Body of pancreas (tissue), 4 donors: ENCODE measurements at regions not wholly inside any gene's neighbourhood (a gene's known extent, or its start where the extent isn't known, plus 50 kb on each side); places are given as distances from the start of the nearest gene placed in this dataset.

ENCODE experiments used
- ATAC-seq: fragments of 150-250 bp; one replicate; pipeline ENCODE4 v1.9.1; 2016
- DNase-seq, 4 donors: peaks; one replicate each; pipeline ENCODE4 v3.0.0-alpha.2; 2019
- H3K27ac ChIP-seq, 4 donors: fragments of 200-600 bp; sonication (generic); 1 replicate in 3 of 4; 2 replicates in 1 of 4; pipeline versions ENCODE4 v1.5.1 to v1.6.1; 2016 to 2019; ENCODE audit warnings: mild to moderate bottlenecking in 1 of 4, mixed read lengths in 1 of 4, moderate library complexity in 1 of 4
- H3K27me3 ChIP-seq, 2 donors: fragments of 200-600 bp; sonication (generic); one replicate each; pipeline ENCODE4 v1.6.0; 2016; ENCODE audit warnings: mild to moderate bottlenecking in 1 of 2
- H3K36me3 ChIP-seq, 2 donors: fragments of 200-600 bp; sonication (generic); replicated peaks in 1 of 2; 2 replicates each; pipeline ENCODE4 v1.5.1; 2016; ENCODE audit warnings: low read depth in 2 of 2; ENCODE audit not compliant: insufficient read depth in 1 of 2
- H3K4me1 ChIP-seq: fragments of 200-600 bp; sonication (generic); one replicate; pipeline ENCODE4 v1.6.0; 2016
- H3K4me3 ChIP-seq, 2 donors: fragments of 200-600 bp; sonication (generic); 1 replicate in 1 of 2; 2 replicates in 1 of 2; pipeline ENCODE4 v1.5.1; 2016 to 2019
- H3K9me3 ChIP-seq, 3 donors: fragments of 200-600 bp; sonication (generic); 1 replicate in 2 of 3; 2 replicates in 1 of 3; pipeline ENCODE4 v1.5.1; 2016
- POLR2A ChIP-seq, 3 donors: fragments of 450-650 bp; IDR thresholded peaks; one replicate each; pipeline ENCODE4 v1.6.1; 2016; ENCODE audit warnings: antibody characterized with exemption in 3 of 3, mild to moderate bottlenecking in 2 of 3
- WGBS, 2 donors: methylation state at CpG; one replicate each; pipeline ENCODE4 v1.1.5; 2017; 5-methylcytosine and 5-hydroxymethylcytosine counted together
- intact Hi-C: fragments of 100-400 bp; cut with DNase I; formaldehyde crosslinking; loops from one replicate; pipeline ENCODE4 v1.15.1; 2023
- TF ChIP-seq, protein P1 (sequence below), 7 experiments: fragments of 450-650 bp in 4 of 7; fragments of 200-600 bp in 3 of 7; sonication (generic) in 3 of 7; IDR thresholded peaks; one replicate each; pipeline ENCODE4 v1.5.1; 2016 to 2019; ENCODE audit warnings: antibody characterized with exemption in 7 of 7

DNA sequence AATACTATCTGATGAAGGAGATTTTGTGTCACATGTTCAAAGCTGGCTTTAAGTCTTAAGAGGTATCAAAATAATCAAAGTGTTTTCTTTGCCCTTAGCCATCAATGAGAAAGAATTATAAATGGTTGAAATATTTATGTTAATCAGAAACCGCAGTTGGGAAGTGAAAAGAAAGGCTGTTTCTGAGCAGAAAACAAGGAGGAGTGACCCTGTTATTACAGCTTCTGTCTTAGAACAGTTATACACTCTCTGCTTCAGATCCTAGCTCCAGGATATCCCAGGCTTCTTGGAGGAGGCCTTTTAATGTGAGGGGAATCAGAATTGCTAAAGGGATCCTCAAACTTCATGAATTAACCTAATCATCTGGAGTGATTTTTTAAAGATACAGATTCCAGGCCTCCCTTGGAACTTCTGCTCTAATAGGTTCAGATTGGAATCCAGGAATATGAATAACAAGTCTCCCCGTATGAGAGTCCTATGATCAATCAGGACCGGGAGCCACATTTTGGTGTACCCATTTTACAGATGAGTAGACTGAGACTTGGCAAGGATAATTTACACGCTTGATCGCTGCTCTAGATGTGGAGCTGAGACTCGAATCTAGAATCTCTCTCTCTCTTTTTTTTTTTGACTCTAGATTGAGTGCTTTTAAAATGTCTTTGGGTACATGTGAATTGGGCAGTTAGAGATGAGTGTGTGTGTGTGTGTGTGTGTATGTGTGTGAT, 50.8 kb upstream of the JAG1 start:
- Histone ChIP-seq H3K27ac (no peak overlapping the region), H3K4me3 (no peak overlapping the region), H3K36me3 (no peaks in the 10 kb centered on the region), H3K27me3 (no peaks in the 10 kb centered on the region), H3K9me3 (no peaks in the 10 kb centered on the region), H3K4me1 (no peaks in the 10 kb centered on the region)
- no peak for DNase-seq
- no peak for ATAC-seq
- 85 to 94% methylated on average over 6 of the region's 6 CpGs for WGBS, 2 donors
- intact Hi-C loops = no loop called here
- TF ChIP-seq POLR2A (IDR thresholded peaks at IDR 0.05) = no peak

- no peaks in the 10 kb centered on the region for H3K9me3 ChIP-seq
- no peaks in the 10 kb centered on the region for H3K27me3 ChIP-seq
- H3K4me3 ChIP-seq = no peak overlapping the region
- ATAC-seq (no peak), DNase-seq (no peak)
- no peaks in the 10 kb centered on the region for H3K36me3 ChIP-seq
- 87 to 89% methylated on average over 8 of the region's 8 CpGs for WGBS, 2 donors
- no peaks in the 10 kb centered on the region for H3K4me1 ChIP-seq
- intact Hi-C loops = no loop called here
- H3K27ac ChIP-seq = no peak overlapping the region
- TF ChIP-seq, protein P1, sequence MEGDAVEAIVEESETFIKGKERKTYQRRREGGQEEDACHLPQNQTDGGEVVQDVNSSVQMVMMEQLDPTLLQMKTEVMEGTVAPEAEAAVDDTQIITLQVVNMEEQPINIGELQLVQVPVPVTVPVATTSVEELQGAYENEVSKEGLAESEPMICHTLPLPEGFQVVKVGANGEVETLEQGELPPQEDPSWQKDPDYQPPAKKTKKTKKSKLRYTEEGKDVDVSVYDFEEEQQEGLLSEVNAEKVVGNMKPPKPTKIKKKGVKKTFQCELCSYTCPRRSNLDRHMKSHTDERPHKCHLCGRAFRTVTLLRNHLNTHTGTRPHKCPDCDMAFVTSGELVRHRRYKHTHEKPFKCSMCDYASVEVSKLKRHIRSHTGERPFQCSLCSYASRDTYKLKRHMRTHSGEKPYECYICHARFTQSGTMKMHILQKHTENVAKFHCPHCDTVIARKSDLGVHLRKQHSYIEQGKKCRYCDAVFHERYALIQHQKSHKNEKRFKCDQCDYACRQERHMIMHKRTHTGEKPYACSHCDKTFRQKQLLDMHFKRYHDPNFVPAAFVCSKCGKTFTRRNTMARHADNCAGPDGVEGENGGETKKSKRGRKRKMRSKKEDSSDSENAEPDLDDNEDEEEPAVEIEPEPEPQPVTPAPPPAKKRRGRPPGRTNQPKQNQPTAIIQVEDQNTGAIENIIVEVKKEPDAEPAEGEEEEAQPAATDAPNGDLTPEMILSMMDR (IDR thresholded peaks at IDR 0.05) = no peak
- no peak for TF ChIP-seq POLR2A (IDR thresholded peaks at IDR 0.05)
Observed at GRCh38 chr20:10728873-10729670, 55.3 kb upstream of the JAG1 start.

GRCh38 chr20:10729785-10730184, 56.0 kb upstream of the JAG1 start:
- intact Hi-C loops = no loop called here
- no peak overlapping the region for H3K27ac ChIP-seq
- no peaks in the 10 kb centered on the region for H3K27me3 ChIP-seq
- no peaks in the 10 kb centered on the region for H3K36me3 ChIP-seq
- no peaks in the 10 kb centered on the region for H3K9me3 ChIP-seq
- DNase-seq (no peak), ATAC-seq (no peak)
- H3K4me1 ChIP-seq = no peaks in the 10 kb centered on the region
- no peak for TF ChIP-seq POLR2A (IDR thresholded peaks at IDR 0.05)
- TF ChIP-seq, protein P1 (IDR thresholded peaks at IDR 0.05) = no peak
- H3K4me3 ChIP-seq = no peak overlapping the region

DNA sequence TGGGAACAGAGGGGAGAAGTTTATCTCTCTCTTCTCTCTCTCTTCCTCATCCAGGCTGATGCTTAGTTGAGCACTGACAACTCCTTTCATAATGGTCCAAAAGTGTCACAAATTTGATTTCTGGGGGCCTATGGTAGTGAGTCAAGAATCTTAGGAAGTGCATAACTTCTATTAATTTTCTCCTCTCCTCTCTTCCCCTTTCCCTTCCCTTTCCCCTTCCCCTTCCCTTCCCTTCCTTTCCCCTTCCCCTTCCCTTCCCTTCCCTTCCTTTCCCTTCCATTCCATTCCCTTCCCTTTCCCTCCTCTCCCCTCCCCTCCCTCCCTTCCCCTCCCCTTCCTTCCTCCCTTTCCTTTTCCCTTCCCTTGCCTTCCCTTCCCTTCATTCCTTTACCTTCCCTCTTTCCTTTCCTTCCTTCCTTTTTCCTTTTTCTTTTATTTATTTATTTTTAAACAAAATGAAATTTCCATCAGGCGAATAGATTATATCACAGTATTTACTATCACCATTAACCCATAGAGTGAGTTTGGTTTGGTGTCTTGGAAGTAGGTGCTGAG, 56.9 kb upstream of the JAG1 start:
- WGBS, 2 donors = 92 to 95% methylated on average over 1 of the region's 1 CpG
- TF ChIP-seq POLR2A (IDR thresholded peaks at IDR 0.05) = no peak
- TF ChIP-seq, protein P1 (IDR thresholded peaks at IDR 0.05) = no peak
- DNase-seq (no peak), ATAC-seq (no peak)
- H3K4me3 ChIP-seq = no peak overlapping the region
- intact Hi-C loops = no loop called here
- H3K27ac ChIP-seq = no peak overlapping the region
- no peaks in the 10 kb centered on the region for H3K4me1 ChIP-seq
- no peaks in the 10 kb centered on the region for H3K27me3 ChIP-seq
- H3K9me3 ChIP-seq = no peaks in the 10 kb centered on the region
- H3K36me3 ChIP-seq = no peaks in the 10 kb centered on the region

DNA sequence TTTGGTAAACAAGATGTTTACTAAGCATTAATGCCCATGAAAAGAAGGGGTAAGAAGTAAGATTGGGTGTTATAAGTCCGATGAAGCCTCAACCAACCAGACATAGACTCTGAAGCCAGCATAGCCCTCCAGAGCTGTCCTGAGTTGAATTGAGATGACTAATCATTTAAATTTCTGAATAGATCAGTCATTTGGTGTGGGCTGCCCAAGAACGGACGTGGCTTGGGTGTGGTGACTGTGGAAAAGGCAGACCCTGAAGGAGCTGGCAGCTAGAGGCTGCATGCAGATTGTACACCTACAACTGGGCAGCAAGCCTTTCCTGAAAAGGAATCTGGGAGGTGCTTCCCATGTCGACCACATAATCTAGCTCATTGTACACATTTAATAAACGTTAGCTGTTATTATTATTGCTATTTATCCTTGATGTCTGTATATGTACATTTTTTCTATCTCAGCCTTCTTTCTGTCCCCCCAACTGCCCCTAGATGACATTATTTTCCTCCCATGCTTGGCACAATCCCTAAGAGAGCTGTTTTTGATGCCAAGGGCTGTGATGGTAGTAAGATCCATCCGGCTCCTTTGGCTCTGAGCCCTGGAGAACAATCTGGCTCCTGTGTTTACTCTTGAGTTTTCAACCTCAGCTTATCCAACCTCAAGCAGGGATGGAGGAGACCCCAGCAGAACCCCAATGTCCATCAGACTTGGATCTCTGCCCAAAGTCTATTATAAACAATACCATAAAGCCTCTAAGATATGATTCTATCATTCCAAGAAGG, 57.6 kb upstream of the JAG1 start:
- intact Hi-C loops = no loop called here
- ATAC-seq (no peak), DNase-seq (no peak)
- Histone ChIP-seq H3K36me3 (no peaks in the 10 kb centered on the region), H3K4me3 (no peak overlapping the region), H3K9me3 (no peaks in the 10 kb centered on the region), H3K27me3 (no peaks in the 10 kb centered on the region), H3K27ac (no peak overlapping the region), H3K4me1 (no peaks in the 10 kb centered on the region)
- TF ChIP-seq POLR2A (IDR thresholded peaks at IDR 0.05) = no peak
- TF ChIP-seq, protein P1 (IDR thresholded peaks at IDR 0.05) = no peak
- whole genome bisulfite sequencing, 2 donors = 68 to 69% methylated on average over 6 of the region's 6 CpGs
